ENCODE measurements at regions not wholly inside any gene's neighbourhood (a gene's known extent, or its start where the extent isn't known, plus 50 kb on each side); places are given as distances from the start of the nearest gene placed in this dataset.
"Not testable (repeated sequence)": the region's sequence is repeated elsewhere in the genome, so short reads cannot be mapped to it uniquely, and the experiment has no call there.

GRCh38 chr9:109599131-109599530 is 101.0 kb upstream of the PTPN3 start:
- DNase-seq = no peak

GRCh38 chr9:109599711-109600110 is 101.6 kb upstream of the PTPN3 start:
- DNase-seq = no peak

- DNase-seq = no peak
These were observed 102.0 kb upstream of the PTPN3 start for GRCh38 chr9:109600142-109600541.

- DNase-seq = no peak
These were observed 103.1 kb upstream of the PTPN3 start for GRCh38 chr9:109601181-109601580.

GRCh38 chr9:109602987-109603386 is 104.9 kb upstream of the PTPN3 start:
- no peak for DNase-seq

- DNase-seq = no peak
These were observed 106.0 kb upstream of the PTPN3 start for GRCh38 chr9:109604131-109604530.

GRCh38 chr9:109604781-109605180 is 106.7 kb upstream of the PTPN3 start:
- DNase-seq = no peak

GRCh38 chr9:109609060-109609459 is 111.0 kb upstream of the PTPN3 start:
- no peak for DNase-seq

GRCh38 chr9:109616571-109617120 is 118.5 kb upstream of the PTPN3 start:
- no peak for DNase-seq

GRCh38 chr9:109619310-109619709 is 121.2 kb upstream of the PTPN3 start:
- DNase-seq = no peak

- DNase-seq = no peak
These were observed 126.0 kb upstream of the PTPN3 start for GRCh38 chr9:109624143-109624542.

- DNase-seq = no peak
These were observed 126.8 kb upstream of the PTPN3 start for GRCh38 chr9:109624896-109625295.

- no peak for DNase-seq
These were observed 128.9 kb upstream of the PTPN3 start for GRCh38 chr9:109627042-109627441.

- no peak for DNase-seq
These were observed 131.5 kb upstream of the PTPN3 start for GRCh38 chr9:109629615-109630014.

GRCh38 chr9:109632817-109633216 is 134.7 kb upstream of the PTPN3 start:
- no peak for DNase-seq

- no peak for DNase-seq
These were observed 140.1 kb upstream of the PALM2AKAP2 start for GRCh38 chr9:109639674-109640579.

GRCh38 chr9:109640580-109641371 is 139.2 kb upstream of the PALM2AKAP2 start:
- no peak for DNase-seq

GRCh38 chr9:109641372-109641659 is 138.7 kb upstream of the PALM2AKAP2 start:
- DNase-seq = no peak

- no peak for DNase-seq
These were observed 127.9 kb upstream of the PALM2AKAP2 start for GRCh38 chr9:109652112-109652511.

GRCh38 chr9:109652971-109653370 is 127.0 kb upstream of the PALM2AKAP2 start:
- DNase-seq = no peak

GRCh38 chr9:109653470-109653869 is 126.5 kb upstream of the PALM2AKAP2 start:
- DNase-seq = no peak

GRCh38 chr9:109663978-109664377 is 116.0 kb upstream of the PALM2AKAP2 start:
- not testable (repeated sequence) for DNase-seq

GRCh38 chr9:109665736-109666135 is 114.3 kb upstream of the PALM2AKAP2 start:
- DNase-seq = not testable (repeated sequence)

GRCh38 chr9:109681301-109681700 is 98.7 kb upstream of the PALM2AKAP2 start:
- no peak for DNase-seq

All from CD4-positive, alpha-beta T cell treated with Interleukin-4 for 4 hours (primary cell).